ENCODE measurements at regions not wholly inside any gene's neighbourhood (a gene's known extent, or its start where the extent isn't known, plus 50 kb on each side); places are given as distances from the start of the nearest gene placed in this dataset.

DNA sequence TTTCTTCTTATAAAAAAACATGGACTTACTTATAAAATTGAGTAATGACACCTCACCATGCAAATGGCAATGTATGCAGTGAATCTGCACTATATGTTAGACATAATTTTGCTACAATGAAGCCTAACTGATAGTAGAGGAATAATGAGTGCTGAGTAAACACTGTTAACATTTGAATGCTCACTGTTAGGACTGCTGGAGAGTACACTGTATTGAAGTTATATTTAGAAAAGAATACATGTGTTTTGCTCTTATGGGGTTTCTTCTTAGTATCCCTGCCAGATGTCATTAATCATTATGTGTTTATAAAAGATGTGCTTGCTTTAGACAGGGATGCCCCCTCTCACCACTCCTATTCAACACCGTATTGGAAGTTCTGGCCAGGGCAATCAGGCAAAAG, 111.1 kb upstream of the ZP4 start:
- TF ChIP-seq, protein P1, sequence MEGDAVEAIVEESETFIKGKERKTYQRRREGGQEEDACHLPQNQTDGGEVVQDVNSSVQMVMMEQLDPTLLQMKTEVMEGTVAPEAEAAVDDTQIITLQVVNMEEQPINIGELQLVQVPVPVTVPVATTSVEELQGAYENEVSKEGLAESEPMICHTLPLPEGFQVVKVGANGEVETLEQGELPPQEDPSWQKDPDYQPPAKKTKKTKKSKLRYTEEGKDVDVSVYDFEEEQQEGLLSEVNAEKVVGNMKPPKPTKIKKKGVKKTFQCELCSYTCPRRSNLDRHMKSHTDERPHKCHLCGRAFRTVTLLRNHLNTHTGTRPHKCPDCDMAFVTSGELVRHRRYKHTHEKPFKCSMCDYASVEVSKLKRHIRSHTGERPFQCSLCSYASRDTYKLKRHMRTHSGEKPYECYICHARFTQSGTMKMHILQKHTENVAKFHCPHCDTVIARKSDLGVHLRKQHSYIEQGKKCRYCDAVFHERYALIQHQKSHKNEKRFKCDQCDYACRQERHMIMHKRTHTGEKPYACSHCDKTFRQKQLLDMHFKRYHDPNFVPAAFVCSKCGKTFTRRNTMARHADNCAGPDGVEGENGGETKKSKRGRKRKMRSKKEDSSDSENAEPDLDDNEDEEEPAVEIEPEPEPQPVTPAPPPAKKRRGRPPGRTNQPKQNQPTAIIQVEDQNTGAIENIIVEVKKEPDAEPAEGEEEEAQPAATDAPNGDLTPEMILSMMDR (conservative IDR thresholded peaks at IDR 0.05; ENCODE audit: low read length): no peak
- no peak for TF ChIP-seq EZH2phosphoT487 (IDR thresholded peaks at IDR 0.05; ENCODE audit: borderline replicate concordance)
